Ishikawa (cell line): ENCODE measurements at regions not wholly inside any gene's neighbourhood (a gene's known extent, or its start where the extent isn't known, plus 50 kb on each side); places are given as distances from the start of the nearest gene placed in this dataset.

Experiments
- CEBPB ChIP-seq: IDR thresholded peaks from 2 replicates; pipeline ENCODE4 v1.6.1; 2012
- CREB1 ChIP-seq: IDR thresholded peaks from 2 replicates; pipeline ENCODE4 v1.6.1; 2012; ENCODE audit warnings: low read depth
- EGR1 ChIP-seq: IDR thresholded peaks from 2 replicates; pipeline ENCODE4 v1.6.1; 2012
- EP300 ChIP-seq: IDR thresholded peaks from 2 replicates; pipeline ENCODE4 v1.6.1; 2012; ENCODE audit warnings: borderline replicate concordance
- FOXM1 ChIP-seq: IDR thresholded peaks from 2 replicates; pipeline ENCODE4 v1.6.1; 2012; ENCODE audit warnings: low read depth, borderline replicate concordance
- NFIC ChIP-seq: IDR thresholded peaks from 2 replicates; pipeline ENCODE4 v1.6.1; 2012
- RAD21 ChIP-seq: IDR thresholded peaks from 2 replicates; pipeline ENCODE4 v1.6.1; 2012; ENCODE audit warnings: low read depth
- TAF1 ChIP-seq: IDR thresholded peaks from 2 replicates; pipeline ENCODE4 v1.6.1; 2012; ENCODE audit warnings: low read depth, mild to moderate bottlenecking
- TCF12 ChIP-seq: IDR thresholded peaks from 2 replicates; pipeline ENCODE4 v1.6.1; 2012; ENCODE audit warnings: low read depth
- TEAD4 ChIP-seq: IDR thresholded peaks from 2 replicates; pipeline ENCODE4 v1.6.1; 2012
- YY1 ChIP-seq: IDR thresholded peaks from 2 replicates; pipeline ENCODE4 v1.6.1; 2012; ENCODE audit warnings: low read depth
- ZBTB7A ChIP-seq: IDR thresholded peaks from 2 replicates; pipeline ENCODE4 v1.6.1; 2012; ENCODE audit warnings: low read depth
- TF ChIP-seq, protein P1 (sequence below): IDR thresholded peaks from 2 replicates; pipeline ENCODE4 v1.6.1; 2012
- TF ChIP-seq, protein P2 (sequence below): IDR thresholded peaks from 2 replicates; pipeline ENCODE4 v1.6.1; 2012
- TF ChIP-seq, protein P3 (sequence below): IDR thresholded peaks from 2 replicates; pipeline ENCODE4 v1.6.1; 2012; ENCODE audit warnings: low read depth, mild to moderate bottlenecking

DNA sequence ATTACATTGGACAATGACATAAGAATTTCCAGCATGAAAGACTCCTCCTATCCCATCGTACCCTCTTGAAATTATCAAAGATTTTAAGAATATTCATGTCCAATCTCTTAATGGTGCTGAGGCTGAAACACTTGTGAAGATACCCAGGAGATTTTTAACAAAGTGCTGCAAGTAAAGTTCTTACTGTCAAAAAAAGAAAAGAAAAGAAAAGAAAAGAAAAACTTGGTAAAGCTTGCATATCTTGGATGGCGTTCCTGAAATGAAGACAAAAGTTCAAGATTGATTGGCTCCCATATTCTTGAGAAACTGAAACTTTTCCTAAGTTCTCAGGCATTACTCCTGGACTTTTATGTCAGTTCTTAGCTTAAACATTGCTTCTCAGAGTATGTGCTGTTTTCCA lies 1010.5 kb upstream of the PIK3C3 start:
- TF ChIP-seq, protein P1, sequence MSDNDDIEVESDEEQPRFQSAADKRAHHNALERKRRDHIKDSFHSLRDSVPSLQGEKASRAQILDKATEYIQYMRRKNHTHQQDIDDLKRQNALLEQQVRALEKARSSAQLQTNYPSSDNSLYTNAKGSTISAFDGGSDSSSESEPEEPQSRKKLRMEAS, result no peak
- TF ChIP-seq NFIC (no peak), RAD21 (no peak)

DNA sequence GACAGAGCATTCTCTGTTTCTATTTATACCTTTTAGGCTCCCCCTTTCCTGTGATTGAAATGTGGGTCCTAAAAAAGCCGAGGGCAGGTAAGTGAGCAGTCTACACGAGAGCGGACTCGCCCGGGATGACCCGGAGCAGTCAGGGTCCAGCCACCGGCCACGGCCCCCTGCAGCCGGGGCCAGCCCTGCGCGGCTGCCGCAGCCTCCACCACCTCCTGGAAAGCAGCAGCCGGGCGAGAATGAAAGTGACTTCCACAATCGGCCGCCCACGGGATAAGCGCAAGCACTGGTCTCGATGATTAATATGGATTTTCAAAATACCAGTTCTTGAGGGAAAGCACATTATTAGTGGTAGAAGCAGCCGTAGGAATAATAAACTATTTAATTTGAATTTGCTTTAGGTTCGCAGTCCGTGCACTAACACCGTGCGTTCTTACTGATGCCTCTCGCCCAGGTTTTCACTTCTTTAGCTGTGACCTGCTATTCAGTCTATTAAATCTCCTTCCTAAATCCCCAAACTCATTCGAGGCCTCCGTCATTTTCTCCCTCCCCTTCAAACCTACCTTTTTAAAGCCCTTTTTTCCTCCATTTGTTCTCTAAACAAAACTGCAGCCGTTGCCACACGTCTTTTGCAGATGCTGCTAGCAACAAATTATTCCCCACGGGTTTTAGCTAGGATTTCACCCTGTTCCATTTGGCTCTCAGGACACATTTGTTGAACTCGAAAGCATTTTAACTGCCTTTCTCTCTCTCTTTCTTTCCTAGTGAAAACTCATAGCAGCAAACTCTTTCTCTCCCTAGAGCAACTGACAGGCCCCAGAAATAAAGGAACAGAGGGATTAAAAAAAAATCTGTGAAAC lies 1015.1 kb upstream of the PIK3C3 start:
- TF ChIP-seq TEAD4, result no peak
- TF ChIP-seq CREB1, result no peak
- TF ChIP-seq EGR1, result no peak
- no peak for TF ChIP-seq FOXM1
- no peak for TF ChIP-seq ZBTB7A
- TF ChIP-seq EP300, result no peak
- TF ChIP-seq RAD21, result no peak
- TF ChIP-seq NFIC, result no peak
- TF ChIP-seq, protein P1, result no peak
- TF ChIP-seq, protein P2, sequence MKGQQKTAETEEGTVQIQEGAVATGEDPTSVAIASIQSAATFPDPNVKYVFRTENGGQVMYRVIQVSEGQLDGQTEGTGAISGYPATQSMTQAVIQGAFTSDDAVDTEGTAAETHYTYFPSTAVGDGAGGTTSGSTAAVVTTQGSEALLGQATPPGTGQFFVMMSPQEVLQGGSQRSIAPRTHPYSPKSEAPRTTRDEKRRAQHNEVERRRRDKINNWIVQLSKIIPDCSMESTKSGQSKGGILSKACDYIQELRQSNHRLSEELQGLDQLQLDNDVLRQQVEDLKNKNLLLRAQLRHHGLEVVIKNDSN, result no peak
- TF ChIP-seq, protein P3, sequence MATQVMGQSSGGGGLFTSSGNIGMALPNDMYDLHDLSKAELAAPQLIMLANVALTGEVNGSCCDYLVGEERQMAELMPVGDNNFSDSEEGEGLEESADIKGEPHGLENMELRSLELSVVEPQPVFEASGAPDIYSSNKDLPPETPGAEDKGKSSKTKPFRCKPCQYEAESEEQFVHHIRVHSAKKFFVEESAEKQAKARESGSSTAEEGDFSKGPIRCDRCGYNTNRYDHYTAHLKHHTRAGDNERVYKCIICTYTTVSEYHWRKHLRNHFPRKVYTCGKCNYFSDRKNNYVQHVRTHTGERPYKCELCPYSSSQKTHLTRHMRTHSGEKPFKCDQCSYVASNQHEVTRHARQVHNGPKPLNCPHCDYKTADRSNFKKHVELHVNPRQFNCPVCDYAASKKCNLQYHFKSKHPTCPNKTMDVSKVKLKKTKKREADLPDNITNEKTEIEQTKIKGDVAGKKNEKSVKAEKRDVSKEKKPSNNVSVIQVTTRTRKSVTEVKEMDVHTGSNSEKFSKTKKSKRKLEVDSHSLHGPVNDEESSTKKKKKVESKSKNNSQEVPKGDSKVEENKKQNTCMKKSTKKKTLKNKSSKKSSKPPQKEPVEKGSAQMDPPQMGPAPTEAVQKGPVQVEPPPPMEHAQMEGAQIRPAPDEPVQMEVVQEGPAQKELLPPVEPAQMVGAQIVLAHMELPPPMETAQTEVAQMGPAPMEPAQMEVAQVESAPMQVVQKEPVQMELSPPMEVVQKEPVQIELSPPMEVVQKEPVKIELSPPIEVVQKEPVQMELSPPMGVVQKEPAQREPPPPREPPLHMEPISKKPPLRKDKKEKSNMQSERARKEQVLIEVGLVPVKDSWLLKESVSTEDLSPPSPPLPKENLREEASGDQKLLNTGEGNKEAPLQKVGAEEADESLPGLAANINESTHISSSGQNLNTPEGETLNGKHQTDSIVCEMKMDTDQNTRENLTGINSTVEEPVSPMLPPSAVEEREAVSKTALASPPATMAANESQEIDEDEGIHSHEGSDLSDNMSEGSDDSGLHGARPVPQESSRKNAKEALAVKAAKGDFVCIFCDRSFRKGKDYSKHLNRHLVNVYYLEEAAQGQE, result no peak
- no peak for TF ChIP-seq YY1

DNA sequence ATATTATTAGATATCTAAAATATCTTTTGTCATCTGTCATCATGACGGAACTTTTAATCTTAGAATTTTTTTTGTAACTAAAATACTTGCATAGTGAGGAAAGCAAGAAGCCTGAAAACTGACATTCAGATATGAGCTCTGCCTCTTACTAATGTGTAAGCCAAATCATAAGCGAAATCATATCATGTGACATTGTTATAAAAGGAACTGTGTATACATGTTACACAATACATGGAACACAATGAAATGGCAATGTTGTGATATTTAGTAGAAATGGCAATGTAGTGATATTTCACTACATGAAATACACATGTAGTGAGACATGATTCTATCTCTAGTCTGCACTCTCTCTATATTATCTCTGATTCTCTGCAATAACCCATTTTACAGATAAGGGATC lies 1016.4 kb upstream of the PIK3C3 start:
- TF ChIP-seq CEBPB (no peak), EP300 (no peak)

DNA sequence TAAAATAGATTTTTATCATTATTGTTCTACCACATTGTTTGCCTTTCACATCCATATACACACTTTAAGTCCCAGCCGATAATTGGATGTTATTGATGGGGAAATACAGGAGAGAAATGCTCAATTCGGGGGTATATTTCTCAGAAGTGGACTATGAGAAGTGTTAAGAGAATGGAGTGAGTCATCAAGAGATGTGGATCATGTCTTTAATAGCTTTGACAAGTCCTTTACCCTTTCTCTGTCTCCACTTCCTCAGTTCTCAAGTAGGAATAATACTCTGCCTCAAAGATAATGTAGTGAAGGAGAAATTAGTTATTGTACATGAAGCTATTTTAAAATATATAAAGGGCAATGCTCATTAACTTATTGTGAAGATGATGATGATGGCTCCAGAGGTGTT lies 1017.6 kb upstream of the PIK3C3 start:
- TF ChIP-seq NFIC, result no peak
- TF ChIP-seq TCF12, result no peak
- no peak for TF ChIP-seq CREB1
- TF ChIP-seq EP300, result no peak
- TF ChIP-seq, protein P2, result no peak
- TF ChIP-seq EGR1, result no peak
- TF ChIP-seq, protein P1, result no peak
- TF ChIP-seq RAD21, result no peak
- no peak for TF ChIP-seq ZBTB7A
- TF ChIP-seq TEAD4, result no peak
- TF ChIP-seq FOXM1, result no peak
- no peak for TF ChIP-seq YY1
- TF ChIP-seq, protein P3, result no peak
- no peak for TF ChIP-seq CEBPB
- no peak for TF ChIP-seq TAF1

DNA sequence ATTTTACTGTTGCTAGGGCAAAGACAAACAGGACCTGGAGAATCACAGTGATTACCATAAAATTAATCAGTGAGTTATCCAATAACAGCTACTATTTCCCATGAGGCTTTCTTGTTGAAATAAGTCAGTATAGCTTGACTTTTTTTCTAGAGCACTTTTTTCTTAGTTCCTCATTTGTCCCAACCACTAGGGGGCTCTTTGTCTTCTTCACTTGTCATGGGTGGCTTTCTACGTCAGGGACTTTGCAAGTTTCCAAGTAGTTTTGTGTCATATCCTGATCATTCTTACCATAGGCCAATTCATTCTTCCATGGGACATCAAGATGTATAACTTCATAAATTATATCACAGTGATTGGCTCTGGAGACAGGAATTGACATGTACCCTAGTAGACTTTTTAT lies 1019.6 kb upstream of the PIK3C3 start:
- TF ChIP-seq RAD21, result 0 out of 2 replicates have a peak, but pooled peaks have one; percentile 17
- TF ChIP-seq, protein P3, result no peak
